ENCODE measurements at regions not wholly inside any gene's neighbourhood (a gene's known extent, or its start where the extent isn't known, plus 50 kb on each side); places are given as distances from the start of the nearest gene placed in this dataset.

DNA sequence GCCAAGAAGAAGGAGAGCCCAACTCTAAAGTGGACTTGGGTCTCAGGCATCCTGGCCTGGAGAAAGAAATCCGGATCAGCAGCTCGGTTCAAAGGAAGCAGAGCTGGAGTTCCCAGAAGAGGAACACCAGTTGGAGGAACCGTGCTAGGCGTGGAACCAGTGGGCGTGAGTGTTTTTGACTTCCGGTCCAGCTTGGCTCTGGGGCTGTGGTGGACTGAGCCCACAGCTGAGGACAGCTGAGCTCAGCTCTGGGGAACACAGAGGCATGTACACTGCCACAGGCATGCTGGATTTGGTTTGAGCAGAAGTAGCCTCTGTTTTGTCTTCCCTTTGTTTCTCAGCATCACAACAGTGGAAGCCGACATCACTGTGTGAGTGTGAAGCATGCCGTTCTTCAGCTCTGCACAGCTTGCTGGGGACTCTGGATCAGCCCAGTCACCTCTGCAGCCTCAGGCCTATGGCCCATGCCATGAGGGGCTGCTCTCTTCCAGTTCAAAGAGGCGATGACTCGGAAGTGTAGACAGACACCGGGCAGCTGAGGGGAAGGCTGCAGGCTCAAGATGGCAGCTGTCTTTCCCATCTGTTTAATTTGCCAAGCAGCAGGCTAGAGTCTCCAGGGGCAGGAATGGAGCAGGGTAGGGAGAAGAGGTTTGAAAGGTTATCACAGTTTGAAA is 185.8 kb upstream of the UBE3A start:
- no peak for DNase-seq (ENCODE audit: low read depth, low spot score)
- in situ Hi-C loops (cut with HindIII; ENCODE audit: low pct_unique_long_range_greater_than_20kb, low sequenced_read_pairs), result no loop called here

DNA sequence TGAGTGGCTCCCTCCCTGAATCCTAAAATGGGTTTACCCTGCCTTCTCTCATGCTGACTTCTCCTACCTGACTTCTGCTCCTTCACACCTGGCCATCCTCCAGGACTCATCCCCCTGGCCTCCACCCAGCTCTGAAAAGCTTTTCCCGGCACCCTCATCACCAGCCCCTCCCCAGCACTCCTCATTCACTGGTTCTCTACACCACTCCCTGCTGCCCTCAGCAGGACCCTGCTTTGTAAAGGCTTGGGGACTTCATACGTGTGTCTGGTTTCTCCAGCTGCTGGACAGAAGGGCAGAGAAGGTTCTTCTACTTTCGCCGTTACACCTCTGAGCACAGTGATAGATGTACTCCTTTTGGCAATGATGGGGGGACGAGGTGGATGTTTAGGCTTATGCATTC is 184.9 kb upstream of the UBE3A start:
- DNase-seq (ENCODE audit: low read depth, low spot score), result no peak
- in situ Hi-C loops (cut with HindIII; ENCODE audit: low pct_unique_long_range_greater_than_20kb, low sequenced_read_pairs), result no loop called here

DNA sequence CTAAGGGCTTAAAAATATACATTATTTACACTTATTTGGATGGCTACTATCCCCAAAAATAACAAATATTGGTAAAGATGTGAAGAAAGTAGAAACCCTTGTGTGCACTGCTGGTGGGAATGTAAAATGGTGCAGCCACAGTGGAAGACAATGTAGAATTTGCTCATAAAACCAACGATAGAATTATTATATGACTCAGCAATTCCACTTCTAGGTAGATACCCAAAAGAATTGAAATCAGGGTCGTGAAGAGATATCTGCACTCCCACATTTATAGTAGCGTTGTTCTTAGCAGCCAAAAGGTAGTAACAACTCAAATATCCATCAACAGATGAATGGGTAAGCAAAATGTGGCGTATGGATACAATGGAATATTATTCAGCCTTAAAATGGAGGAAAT is 181.6 kb upstream of the UBE3A start:
- DNase-seq (ENCODE audit: low read depth, low spot score), result no peak
- in situ Hi-C loops (cut with HindIII; ENCODE audit: low pct_unique_long_range_greater_than_20kb, low sequenced_read_pairs), result no loop called here

- in situ Hi-C loops (cut with HindIII; ENCODE audit: low pct_unique_long_range_greater_than_20kb, low sequenced_read_pairs), result no loop called here
- DNase-seq (ENCODE audit: low read depth, low spot score), result no peak
Observed at GRCh38 chr15:25619761-25620160, 180.9 kb upstream of the UBE3A start.

DNA sequence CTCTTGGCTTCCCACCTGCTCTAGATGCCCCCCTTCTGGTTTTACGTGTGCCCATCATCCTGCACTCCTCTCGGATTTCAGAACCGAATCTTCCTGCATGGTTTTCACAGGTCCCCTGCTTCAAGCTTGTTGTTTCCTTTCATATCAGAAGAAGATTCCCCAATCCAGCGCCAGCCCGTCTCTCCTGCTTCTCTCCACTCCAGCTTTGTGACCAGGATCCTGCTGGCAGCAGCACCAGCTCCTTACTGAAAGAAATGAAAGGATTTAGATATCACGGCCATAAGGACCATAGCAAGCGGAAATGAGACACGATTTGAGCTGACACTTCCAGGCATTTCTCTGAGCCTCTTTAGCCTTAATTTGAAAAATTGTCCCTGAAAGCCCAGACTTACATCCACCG is 180.3 kb upstream of the UBE3A start:
- DNase-seq (ENCODE audit: low read depth, low spot score), result no peak
- in situ Hi-C loops (cut with HindIII; ENCODE audit: low pct_unique_long_range_greater_than_20kb, low sequenced_read_pairs), result no loop called here

DNA sequence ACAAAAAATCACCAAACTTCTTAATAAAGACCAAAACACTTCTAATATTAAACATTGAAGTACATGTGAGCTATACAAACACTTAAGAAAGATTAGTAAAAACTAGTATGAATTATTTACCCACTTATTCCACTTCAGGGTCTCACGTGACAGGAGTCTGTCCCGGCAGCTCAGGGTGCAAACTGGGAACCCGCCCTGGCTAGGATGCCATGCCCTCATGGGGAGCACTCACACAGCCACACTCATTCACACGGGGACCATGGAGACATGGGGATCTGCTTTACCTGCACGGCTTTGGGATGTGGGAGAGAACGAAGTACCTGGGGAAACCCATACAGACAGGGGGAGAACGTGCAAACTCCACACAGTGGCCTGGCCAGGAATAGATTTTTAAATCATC is 179.3 kb upstream of the UBE3A start:
- in situ Hi-C loops (cut with HindIII; ENCODE audit: low pct_unique_long_range_greater_than_20kb, low sequenced_read_pairs), result no loop called here
- no peak for DNase-seq (ENCODE audit: low read depth, low spot score)

GRCh38 chr15:25616471-25616870 is 177.6 kb upstream of the UBE3A start:
- no peak for DNase-seq (ENCODE audit: low read depth, low spot score)
- in situ Hi-C loops (cut with HindIII; ENCODE audit: low pct_unique_long_range_greater_than_20kb, low sequenced_read_pairs), result no loop called here

DNA sequence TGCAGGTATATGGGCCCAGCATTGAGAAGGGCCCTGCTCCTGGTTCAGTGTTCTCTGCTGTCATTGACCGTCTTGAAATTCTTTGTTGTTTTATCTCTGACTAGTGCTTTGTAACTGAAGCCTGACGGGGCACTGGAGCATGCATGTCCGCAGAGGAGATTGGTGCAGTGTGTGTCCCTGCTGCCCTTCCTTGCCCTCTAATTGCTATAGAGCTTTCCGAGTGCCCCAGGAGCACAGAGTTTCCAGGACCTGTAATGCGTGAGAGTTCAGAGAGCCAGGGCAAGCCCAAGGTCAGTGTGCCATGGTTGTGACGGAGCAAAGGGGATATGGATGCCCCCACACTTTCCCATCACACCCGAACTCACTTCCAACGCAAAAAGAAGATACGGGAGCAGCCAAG is 174.3 kb upstream of the UBE3A start:
- no peak for DNase-seq (ENCODE audit: low read depth, low spot score)
- in situ Hi-C loops (cut with HindIII; ENCODE audit: low pct_unique_long_range_greater_than_20kb, low sequenced_read_pairs), result no loop called here

- in situ Hi-C loops (cut with HindIII; ENCODE audit: low pct_unique_long_range_greater_than_20kb, low sequenced_read_pairs), result no loop called here
- DNase-seq (ENCODE audit: low read depth, low spot score), result peak; percentile 58
Observed at GRCh38 chr15:25611603-25612002, 172.8 kb upstream of the UBE3A start.

DNA sequence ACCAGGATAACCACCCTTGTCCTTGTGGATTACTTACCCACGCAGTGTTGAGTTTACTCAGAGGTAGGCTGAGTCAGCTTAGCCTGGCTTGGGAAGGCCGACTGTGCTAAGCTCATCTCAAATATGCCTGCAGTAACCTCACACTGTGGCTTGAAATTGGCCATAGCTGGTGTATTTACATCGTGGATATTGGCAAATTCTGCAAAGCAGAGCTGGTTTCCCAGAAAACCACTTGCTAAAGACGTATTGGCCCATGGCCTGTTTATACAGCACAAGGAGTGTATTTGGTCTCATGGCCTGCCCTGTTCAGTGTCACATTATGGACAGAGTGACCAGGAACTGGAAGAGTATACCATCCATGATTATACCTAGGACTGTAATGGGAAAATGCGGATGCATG is 170.5 kb upstream of the UBE3A start:
- no peak for DNase-seq (ENCODE audit: low read depth, low spot score)
- in situ Hi-C loops (cut with HindIII; ENCODE audit: low pct_unique_long_range_greater_than_20kb, low sequenced_read_pairs), result no loop called here

- DNase-seq (ENCODE audit: low read depth, low spot score), result no peak
- in situ Hi-C loops (cut with HindIII; ENCODE audit: low pct_unique_long_range_greater_than_20kb, low sequenced_read_pairs), result no loop called here
Observed at GRCh38 chr15:25608926-25609325, 170.1 kb upstream of the UBE3A start.

GRCh38 chr15:25605151-25605550 is 166.3 kb upstream of the UBE3A start:
- no peak for DNase-seq (ENCODE audit: low read depth, low spot score)
- in situ Hi-C loops (cut with HindIII; ENCODE audit: low pct_unique_long_range_greater_than_20kb, low sequenced_read_pairs), result no loop called here

DNA sequence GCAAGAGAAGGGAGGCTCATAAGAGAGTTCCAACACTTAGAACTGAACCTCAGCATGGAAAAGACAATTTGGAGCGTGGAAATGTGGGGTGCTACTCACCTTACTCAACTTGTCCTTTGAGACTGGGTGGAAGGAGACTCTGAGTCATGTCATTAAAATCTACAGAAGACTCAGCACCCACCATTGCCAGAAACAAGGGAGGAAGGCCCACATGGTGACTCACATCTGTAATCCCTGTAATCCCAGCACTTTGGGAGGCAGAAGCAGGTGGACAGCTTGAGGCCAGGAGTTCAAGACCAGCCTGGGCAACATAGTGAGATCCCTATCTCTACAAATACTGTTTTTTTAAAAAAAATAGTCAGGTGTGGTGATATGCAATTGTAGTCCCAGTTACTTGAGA is 161.9 kb upstream of the UBE3A start:
- in situ Hi-C loops (cut with HindIII; ENCODE audit: low pct_unique_long_range_greater_than_20kb, low sequenced_read_pairs), result no loop called here
- DNase-seq (ENCODE audit: low read depth, low spot score), result no peak

- in situ Hi-C loops (cut with HindIII; ENCODE audit: low pct_unique_long_range_greater_than_20kb, low sequenced_read_pairs), result no loop called here
- DNase-seq (ENCODE audit: low read depth, low spot score), result no peak
Observed at GRCh38 chr15:25597571-25597970, 158.7 kb upstream of the UBE3A start.

GRCh38 chr15:25596644-25597562 is 158.1 kb upstream of the UBE3A start:
- no peak for DNase-seq (ENCODE audit: low read depth, low spot score)

DNA sequence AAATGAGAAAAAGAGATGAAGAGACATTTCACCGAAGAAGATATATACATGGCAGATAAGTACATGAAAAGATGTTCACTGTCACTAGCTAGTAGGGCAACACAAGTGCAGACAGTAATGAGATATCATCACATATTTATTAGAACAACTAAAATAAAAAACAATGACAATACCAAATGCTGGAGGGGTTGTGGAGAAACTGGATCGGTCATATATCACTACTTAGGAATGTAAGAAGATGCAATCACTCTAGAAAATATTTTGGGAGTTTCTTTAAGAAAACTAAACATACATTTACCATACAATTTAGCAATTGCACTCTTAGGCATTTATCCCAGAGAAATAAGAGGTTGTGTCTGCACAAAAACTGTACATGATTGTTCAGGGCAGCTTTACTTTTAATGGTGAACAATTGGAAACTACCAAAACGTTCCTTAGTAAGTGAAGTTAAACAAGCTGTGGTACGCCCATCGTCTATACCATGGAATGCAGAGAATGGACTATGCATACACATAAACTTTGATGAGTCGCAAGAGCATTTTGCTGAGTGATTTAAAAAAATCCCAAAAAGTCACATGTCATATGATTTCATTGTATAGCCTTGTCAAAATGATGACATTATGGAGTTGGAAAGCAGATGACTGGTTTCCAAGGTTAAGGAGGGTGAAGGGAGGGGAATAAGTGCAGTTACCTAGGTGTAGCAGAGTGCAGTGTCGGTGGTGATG is 149.0 kb upstream of the UBE3A start:
- DNase-seq (ENCODE audit: low read depth, low spot score), result no peak
- in situ Hi-C loops (cut with HindIII; ENCODE audit: low pct_unique_long_range_greater_than_20kb, low sequenced_read_pairs), result no loop called here

More at GRCh38 chr15:25596644-25597562, 158.1 kb upstream of the UBE3A start:
- in situ Hi-C loops (cut with HindIII; ENCODE audit: low pct_unique_long_range_greater_than_20kb, low sequenced_read_pairs), result no loop called here

DNA sequence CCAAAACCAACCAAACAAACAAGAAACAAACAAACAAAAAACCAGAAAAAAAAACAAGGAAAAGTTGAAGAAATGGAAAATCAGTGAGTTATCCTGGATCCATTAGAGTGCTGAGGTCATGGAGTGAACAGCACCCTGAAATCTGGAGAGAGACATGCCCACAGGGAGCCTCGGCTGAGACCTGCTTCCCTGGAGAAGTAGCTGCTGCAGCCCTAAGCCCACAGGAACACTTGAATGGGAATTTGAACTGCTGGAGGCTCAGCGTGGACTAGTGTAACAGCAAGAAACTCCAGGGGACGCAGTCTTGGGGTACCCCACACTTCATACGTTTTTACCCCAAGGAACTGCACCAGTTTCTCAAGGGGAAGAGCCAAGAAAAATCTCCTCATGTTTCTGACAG is 144.1 kb upstream of the UBE3A start:
- in situ Hi-C loops (cut with HindIII; ENCODE audit: low pct_unique_long_range_greater_than_20kb, low sequenced_read_pairs), result no loop called here
- no peak for DNase-seq (ENCODE audit: low read depth, low spot score)

GRCh38 chr15:25579127-25579526 is 140.3 kb upstream of the UBE3A start:
- no peak for DNase-seq (ENCODE audit: low read depth, low spot score)
- in situ Hi-C loops (cut with HindIII; ENCODE audit: low pct_unique_long_range_greater_than_20kb, low sequenced_read_pairs), result no loop called here
